ENCODE measurements at regions not wholly inside any gene's neighbourhood (a gene's known extent, or its start where the extent isn't known, plus 50 kb on each side); places are given as distances from the start of the nearest gene placed in this dataset.

DNA sequence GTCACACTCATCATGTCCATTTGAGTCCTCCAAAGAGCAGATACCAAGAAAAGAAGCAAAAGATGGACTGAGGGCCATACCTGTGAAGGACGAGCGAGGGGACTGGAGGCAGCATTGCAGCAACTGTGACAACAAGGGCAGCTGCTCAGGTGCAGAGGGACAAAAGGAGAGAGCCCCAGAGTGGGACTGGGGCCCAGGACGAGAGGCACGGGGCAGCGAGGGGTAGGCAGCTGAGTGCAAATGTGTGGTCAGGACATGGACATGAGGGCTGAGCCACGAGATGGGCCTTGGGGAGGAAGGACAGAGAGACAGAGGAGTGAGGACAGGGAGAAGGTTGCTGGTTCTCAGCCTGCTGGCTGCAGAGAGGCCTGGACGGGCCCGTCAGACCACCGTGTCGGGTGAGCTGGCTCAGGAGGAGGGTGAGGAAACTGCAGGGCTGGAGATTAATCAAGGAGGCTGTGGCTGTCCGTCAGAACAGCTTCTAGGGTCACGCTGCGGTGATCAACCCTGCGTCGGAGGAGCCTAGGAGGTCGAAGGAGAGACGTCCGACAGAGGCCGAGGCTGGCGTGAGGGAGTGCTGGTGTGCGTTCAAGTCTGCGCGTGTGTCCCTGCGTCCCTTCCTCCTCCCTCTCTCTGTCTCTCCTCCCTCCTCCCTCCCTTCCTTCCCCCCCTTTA, 206.8 kb upstream of the HDAC4 start:
- TF ChIP-seq, protein P1, sequence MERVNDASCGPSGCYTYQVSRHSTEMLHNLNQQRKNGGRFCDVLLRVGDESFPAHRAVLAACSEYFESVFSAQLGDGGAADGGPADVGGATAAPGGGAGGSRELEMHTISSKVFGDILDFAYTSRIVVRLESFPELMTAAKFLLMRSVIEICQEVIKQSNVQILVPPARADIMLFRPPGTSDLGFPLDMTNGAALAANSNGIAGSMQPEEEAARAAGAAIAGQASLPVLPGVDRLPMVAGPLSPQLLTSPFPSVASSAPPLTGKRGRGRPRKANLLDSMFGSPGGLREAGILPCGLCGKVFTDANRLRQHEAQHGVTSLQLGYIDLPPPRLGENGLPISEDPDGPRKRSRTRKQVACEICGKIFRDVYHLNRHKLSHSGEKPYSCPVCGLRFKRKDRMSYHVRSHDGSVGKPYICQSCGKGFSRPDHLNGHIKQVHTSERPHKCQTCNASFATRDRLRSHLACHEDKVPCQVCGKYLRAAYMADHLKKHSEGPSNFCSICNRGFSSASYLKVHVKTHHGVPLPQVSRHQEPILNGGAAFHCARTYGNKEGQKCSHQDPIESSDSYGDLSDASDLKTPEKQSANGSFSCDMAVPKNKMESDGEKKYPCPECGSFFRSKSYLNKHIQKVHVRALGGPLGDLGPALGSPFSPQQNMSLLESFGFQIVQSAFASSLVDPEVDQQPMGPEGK (CRISPR knock-in tag; IDR thresholded peaks at IDR 0.05; ENCODE audit: borderline replicate concordance) = no peak
- TF ChIP-seq ISL1 (CRISPR knock-in tag; IDR thresholded peaks at IDR 0.05) (no peak), TOX (CRISPR knock-in tag; IDR thresholded peaks at IDR 0.05; ENCODE audit: borderline replicate concordance) (no peak), CSDC2 (CRISPR knock-in tag; IDR thresholded peaks at IDR 0.05) (no peak), RARB (CRISPR knock-in tag; IDR thresholded peaks at IDR 0.05) (no peak), SNAI2 (CRISPR knock-in tag; IDR thresholded peaks at IDR 0.05) (no peak), ESRRG (CRISPR knock-in tag; IDR thresholded peaks at IDR 0.05) (no peak), ARNTL (CRISPR knock-in tag; IDR thresholded peaks at IDR 0.05; ENCODE audit: borderline replicate concordance, low read depth) (no peak), ZNF8 (CRISPR knock-in tag; IDR thresholded peaks at IDR 0.05) (no peak), ZNF565 (CRISPR knock-in tag; conservative IDR thresholded peaks at IDR 0.05; ENCODE audit: low read depth) (no peak)
- TF ChIP-seq, protein P2, sequence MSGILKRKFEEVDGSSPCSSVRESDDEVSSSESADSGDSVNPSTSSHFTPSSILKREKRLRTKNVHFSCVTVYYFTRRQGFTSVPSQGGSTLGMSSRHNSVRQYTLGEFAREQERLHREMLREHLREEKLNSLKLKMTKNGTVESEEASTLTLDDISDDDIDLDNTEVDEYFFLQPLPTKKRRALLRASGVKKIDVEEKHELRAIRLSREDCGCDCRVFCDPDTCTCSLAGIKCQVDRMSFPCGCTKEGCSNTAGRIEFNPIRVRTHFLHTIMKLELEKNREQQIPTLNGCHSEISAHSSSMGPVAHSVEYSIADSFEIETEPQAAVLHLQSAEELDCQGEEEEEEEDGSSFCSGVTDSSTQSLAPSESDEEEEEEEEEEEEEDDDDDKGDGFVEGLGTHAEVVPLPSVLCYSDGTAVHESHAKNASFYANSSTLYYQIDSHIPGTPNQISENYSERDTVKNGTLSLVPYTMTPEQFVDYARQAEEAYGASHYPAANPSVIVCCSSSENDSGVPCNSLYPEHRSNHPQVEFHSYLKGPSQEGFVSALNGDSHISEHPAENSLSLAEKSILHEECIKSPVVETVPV (CRISPR knock-in tag; IDR thresholded peaks at IDR 0.05) = no peak
- TF ChIP-seq, protein P3, sequence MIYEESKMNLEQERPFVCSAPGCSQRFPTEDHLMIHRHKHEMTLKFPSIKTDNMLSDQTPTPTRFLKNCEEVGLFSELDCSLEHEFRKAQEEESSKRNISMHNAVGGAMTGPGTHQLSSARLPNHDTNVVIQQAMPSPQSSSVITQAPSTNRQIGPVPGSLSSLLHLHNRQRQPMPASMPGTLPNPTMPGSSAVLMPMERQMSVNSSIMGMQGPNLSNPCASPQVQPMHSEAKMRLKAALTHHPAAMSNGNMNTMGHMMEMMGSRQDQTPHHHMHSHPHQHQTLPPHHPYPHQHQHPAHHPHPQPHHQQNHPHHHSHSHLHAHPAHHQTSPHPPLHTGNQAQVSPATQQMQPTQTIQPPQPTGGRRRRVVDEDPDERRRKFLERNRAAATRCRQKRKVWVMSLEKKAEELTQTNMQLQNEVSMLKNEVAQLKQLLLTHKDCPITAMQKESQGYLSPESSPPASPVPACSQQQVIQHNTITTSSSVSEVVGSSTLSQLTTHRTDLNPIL (CRISPR knock-in tag; IDR thresholded peaks at IDR 0.05; ENCODE audit: low read depth) = no peak
